ENCODE measurements at regions not wholly inside any gene's neighbourhood (a gene's known extent, or its start where the extent isn't known, plus 50 kb on each side); places are given as distances from the start of the nearest gene placed in this dataset.
A peak's percentile ranks its signal among the peaks of the same experiment; 100 is the strongest.
"Not testable (repeated sequence)": the region's sequence is repeated elsewhere in the genome, so short reads cannot be mapped to it uniquely, and the experiment has no call there.

DNA sequence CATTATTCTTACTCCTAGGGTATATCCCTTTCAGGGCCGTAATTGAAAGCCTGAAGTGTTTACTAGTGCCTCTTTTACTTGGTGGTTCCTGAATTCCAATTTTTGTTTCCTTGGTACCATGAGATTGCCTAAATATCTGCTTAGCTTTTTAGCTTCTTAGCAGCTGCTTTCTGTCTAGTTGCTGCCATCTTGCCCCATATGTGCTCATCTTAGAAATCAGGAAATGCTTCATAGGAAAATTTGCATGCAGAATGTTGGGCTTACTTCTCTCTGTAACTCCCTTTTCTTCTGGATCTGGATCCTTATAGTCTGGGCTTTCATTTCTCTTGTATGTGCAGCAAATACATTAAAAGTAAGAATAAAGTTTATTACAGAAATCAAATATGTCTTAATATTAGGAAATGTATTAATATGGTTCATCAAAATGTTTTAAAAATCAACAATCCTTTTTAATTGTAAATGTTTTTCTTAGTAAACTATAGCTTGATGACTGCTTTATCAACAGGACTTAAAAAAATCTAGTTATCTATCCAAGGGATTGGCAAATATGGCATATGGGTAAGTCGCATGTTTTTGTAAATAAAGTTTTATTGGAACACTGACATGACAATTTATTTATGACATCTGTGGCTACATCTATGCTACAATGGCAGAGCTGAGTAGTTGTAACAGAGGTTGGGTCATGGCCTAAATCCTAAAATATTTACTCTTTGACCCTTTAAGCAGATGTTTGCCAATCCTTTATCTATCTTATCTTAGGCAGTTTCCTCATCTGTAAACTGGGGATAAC lies 73.5 kb upstream of the CDK6 start:
- no peak for DNase-seq

DNA sequence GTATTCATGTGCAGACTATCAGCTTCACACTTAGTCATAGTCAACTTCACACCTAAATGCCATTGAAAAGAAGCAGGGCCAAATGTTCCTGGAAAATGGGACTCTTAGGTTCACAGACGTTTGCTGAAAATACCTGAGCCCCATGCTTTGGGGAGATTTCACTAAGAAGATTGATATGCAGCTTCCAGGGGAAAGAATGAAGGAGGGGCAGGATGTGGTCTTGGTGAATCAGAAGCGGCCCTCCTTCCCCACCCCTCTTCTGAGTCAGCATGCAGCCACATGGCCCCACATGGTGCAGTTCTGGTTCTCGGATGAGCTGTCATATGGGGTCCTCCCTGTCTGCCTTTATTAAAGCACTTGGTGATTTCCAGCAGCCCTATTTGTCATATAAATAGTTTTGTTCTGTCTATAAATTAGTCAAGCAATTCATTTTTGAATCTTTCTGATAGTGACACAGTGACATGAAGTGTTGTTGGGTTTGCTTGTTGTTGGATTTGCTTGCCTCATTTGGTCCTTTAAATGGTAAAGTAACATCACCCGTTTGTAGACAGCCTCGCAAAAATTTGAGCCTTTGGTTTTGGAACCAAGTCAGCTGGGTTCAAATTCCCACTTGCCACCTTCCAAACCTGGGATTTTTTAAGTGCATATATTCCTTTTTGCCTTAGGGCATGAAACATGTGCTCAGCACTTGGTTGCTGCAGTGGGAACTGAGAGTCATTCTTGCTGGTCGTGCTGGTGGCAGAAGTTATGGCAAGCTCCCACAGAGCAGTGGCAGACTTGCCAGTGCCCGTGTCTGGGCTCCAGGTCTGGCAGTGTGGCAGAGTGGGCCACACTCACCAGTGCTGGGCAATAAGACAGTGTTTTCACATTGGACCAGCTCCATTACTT lies 68.1 kb upstream of the CDK6 start:
- DNase-seq, result peak; percentile 35

DNA sequence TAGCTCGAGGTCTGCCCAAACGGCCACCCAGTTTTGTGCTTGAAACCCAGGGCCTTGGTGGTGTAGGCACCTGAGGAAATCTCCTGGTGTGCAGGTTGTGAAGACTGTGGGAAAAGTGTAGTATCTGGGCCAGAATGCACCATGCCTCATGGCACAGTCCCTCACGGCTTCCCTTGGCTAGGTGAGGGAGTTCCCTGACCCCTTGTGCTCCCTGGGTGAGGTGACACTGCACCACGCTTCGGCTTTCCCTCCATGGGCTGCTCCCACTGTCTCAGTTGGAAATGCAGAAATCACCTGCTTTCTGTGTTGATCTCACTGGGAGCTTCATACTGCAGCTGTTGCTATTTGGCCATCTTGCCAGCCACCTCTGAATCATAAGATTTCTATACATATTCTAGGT lies 62.4 kb upstream of the CDK6 start:
- no peak for DNase-seq

DNA sequence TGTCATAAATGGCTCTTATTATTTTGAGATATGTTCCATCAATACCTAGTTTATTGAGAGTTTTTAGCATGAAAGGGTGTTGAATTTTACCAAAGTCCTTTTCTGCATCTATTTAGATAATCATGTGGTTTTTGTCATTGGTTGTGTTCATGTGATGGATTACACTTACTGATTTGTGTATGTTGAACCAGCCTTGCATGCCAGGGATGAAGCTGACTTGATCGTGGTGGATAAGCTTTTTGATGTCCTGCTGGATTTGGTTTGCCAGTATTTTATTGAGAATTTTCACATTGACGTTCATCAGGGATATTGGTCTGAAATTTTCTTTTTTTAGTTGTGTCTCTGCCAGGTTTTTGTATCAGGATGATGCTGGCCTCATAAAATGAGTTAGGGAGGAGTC lies 58.5 kb upstream of the CDK6 start:
- not testable (repeated sequence) for DNase-seq

DNA sequence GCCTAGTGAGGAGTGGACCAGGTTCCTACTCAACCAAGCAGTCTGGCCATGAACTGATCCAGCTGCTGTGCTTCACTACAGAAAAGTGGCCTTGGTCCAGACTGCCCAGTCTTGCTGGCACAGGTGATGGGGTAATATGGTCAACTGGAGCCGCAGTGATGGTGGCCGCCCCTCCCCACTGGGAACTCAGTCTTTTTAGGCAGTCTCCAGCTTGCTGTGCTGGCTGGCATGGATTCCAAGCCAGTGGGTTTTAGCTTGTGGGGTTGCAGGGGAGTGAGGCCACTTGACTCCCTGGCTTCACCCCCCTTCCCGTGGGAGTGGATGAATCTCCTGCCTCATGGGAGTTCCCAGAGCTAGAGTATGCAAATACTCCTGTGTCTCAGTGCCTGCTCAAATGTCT lies 52.7 kb upstream of the CDK6 start:
- no peak for DNase-seq

All from GDM1 (cell line).